ENCODE measurements at regions not wholly inside any gene's neighbourhood (a gene's known extent, or its start where the extent isn't known, plus 50 kb on each side); places are given as distances from the start of the nearest gene placed in this dataset.
"Not testable (repeated sequence)": the region's sequence is repeated elsewhere in the genome, so short reads cannot be mapped to it uniquely, and the experiment has no call there.

DNA sequence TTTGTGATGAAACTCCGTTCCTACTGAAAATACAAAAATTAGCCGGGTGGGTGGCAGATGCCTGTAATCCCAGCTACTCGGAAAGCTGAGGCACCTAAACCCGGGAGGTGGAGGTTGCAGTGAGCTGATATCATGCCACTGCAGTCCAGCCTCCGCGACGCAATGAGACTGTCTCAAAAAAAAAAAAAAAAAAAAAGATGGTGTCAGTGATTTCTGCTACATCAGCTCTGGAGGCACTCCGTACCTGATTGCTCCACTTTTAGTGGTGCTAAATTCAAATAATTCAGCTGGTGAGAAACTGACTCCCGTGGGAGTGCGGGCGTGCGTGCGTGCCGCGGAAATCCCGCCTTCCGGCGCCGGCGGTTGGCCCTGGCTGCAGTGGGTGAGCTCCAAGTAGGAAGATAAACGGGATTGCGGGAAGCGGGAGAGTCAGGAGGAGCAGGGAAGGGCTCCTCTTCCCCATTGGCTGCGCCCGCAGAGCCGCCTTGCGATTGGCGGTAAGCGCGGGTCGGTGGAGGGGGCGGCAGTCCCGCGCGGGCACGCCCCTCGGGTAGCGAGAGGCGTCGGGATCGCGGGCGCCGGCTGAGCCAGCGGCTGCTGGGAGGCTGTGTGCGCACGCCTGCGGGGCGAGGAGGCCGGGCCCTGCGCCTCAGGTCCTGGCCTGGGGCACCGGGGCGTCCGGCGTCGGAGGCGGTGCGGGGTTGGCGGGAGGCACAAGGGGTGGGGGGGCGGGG, 65.0 kb upstream of the TP53TG3 start:
- TF ChIP-seq, protein P1, sequence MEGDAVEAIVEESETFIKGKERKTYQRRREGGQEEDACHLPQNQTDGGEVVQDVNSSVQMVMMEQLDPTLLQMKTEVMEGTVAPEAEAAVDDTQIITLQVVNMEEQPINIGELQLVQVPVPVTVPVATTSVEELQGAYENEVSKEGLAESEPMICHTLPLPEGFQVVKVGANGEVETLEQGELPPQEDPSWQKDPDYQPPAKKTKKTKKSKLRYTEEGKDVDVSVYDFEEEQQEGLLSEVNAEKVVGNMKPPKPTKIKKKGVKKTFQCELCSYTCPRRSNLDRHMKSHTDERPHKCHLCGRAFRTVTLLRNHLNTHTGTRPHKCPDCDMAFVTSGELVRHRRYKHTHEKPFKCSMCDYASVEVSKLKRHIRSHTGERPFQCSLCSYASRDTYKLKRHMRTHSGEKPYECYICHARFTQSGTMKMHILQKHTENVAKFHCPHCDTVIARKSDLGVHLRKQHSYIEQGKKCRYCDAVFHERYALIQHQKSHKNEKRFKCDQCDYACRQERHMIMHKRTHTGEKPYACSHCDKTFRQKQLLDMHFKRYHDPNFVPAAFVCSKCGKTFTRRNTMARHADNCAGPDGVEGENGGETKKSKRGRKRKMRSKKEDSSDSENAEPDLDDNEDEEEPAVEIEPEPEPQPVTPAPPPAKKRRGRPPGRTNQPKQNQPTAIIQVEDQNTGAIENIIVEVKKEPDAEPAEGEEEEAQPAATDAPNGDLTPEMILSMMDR (IDR thresholded peaks at IDR 0.05), result not testable (repeated sequence)
- TF ChIP-seq, protein P2, sequence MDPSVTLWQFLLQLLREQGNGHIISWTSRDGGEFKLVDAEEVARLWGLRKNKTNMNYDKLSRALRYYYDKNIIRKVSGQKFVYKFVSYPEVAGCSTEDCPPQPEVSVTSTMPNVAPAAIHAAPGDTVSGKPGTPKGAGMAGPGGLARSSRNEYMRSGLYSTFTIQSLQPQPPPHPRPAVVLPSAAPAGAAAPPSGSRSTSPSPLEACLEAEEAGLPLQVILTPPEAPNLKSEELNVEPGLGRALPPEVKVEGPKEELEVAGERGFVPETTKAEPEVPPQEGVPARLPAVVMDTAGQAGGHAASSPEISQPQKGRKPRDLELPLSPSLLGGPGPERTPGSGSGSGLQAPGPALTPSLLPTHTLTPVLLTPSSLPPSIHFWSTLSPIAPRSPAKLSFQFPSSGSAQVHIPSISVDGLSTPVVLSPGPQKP (IDR thresholded peaks at IDR 0.05; ENCODE audit: low read depth, low read length), result not testable (repeated sequence)
- not testable (repeated sequence) for TF ChIP-seq HDAC2 (IDR thresholded peaks at IDR 0.05); GATA3 (IDR thresholded peaks at IDR 0.05; ENCODE audit: borderline replicate concordance)

Data from A549 (cell line).